Endodermal cell (in vitro differentiated cells): ENCODE measurements at regions not wholly inside any gene's neighbourhood (a gene's known extent, or its start where the extent isn't known, plus 50 kb on each side); places are given as distances from the start of the nearest gene placed in this dataset.

ENCODE experiments used
- DNase-seq: peaks from one replicate; pipeline ENCODE4 v3.0.0-alpha.2; 2017
- H3K27ac ChIP-seq: 2 replicates; pipeline ENCODE4 v1.5.1; 2013; ENCODE audit warnings: mild to moderate bottlenecking, low read depth, low read length, moderate library complexity
- H3K27me3 ChIP-seq: 2 replicates; pipeline ENCODE4 v1.6.1; 2013; ENCODE audit warnings: mild to moderate bottlenecking, low read length, moderate library complexity; ENCODE audit not compliant: insufficient read depth, control insufficient read depth, poor library complexity, severe bottlenecking
- H3K36me3 ChIP-seq: 2 replicates; pipeline ENCODE4 v1.7.0; 2013; ENCODE audit warnings: mild to moderate bottlenecking, low read length, moderate library complexity; ENCODE audit not compliant: control insufficient read depth, insufficient read depth
- H3K4me1 ChIP-seq: one replicate; pipeline ENCODE4 v1.7.0; 2013; ENCODE audit warnings: low read length; ENCODE audit not compliant: control insufficient read depth, insufficient read depth
- H3K4me3 ChIP-seq: 2 replicates; pipeline ENCODE4 v1.5.1; 2013; ENCODE audit warnings: mild to moderate bottlenecking, low read length, moderate library complexity
- H3K9ac ChIP-seq: 2 replicates; pipeline ENCODE4 v1.6.1; 2013; ENCODE audit warnings: mild to moderate bottlenecking, low read length, moderate library complexity; ENCODE audit not compliant: poor library complexity, severe bottlenecking; ENCODE audit errors: extremely low read depth
- H3K9me3 ChIP-seq: 2 replicates; pipeline ENCODE4 v1.6.1; 2013; ENCODE audit warnings: mild to moderate bottlenecking, low read length, moderate library complexity; ENCODE audit not compliant: control insufficient read depth
- H3K27ac Mint-ChIP-seq: 2 replicates; pipeline ENCODE4 v1.8.0; 2020; ENCODE audit warnings: mixed read lengths
- H3K27me3 Mint-ChIP-seq: 2 replicates; pipeline ENCODE4 v1.8.0; 2021; ENCODE audit warnings: mild to moderate bottlenecking, mixed read lengths; ENCODE audit not compliant: insufficient read depth
- H3K36me3 Mint-ChIP-seq: 2 replicates; pipeline ENCODE4 v1.8.0; 2020; ENCODE audit warnings: low read depth, mixed read lengths
- H3K4me1 Mint-ChIP-seq: 2 replicates; pipeline ENCODE4 v1.8.0; 2020; ENCODE audit warnings: mixed read lengths
- H3K4me3 Mint-ChIP-seq: 2 replicates; pipeline ENCODE4 v1.8.0; 2020; ENCODE audit warnings: mild to moderate bottlenecking, moderate library complexity, mixed read lengths
- H3K9me3 Mint-ChIP-seq: 2 replicates; pipeline ENCODE4 v1.8.0; 2020; ENCODE audit warnings: mild to moderate bottlenecking, mixed read lengths
- WGBS, 2 experiments: methylation state at CpG; one replicate each; pipeline versions ENCODE4 v1.1.5 to v1.1.7; 2013; ENCODE audit warnings: missing lambda C conversion rate in 2 of 2, mixed read lengths in 1 of 2; ENCODE audit not compliant: insufficient coverage in 1 of 2, insufficient read length in 1 of 2; 5-methylcytosine and 5-hydroxymethylcytosine counted together
- TF ChIP-seq, protein P1 (sequence below): fragments of 200-600 bp; sonication (generic); conservative IDR thresholded peaks from 2 replicates; pipeline ENCODE4 v1.5.0; 2021; ENCODE audit warnings: antibody characterized with exemption, mild to moderate bottlenecking

DNA sequence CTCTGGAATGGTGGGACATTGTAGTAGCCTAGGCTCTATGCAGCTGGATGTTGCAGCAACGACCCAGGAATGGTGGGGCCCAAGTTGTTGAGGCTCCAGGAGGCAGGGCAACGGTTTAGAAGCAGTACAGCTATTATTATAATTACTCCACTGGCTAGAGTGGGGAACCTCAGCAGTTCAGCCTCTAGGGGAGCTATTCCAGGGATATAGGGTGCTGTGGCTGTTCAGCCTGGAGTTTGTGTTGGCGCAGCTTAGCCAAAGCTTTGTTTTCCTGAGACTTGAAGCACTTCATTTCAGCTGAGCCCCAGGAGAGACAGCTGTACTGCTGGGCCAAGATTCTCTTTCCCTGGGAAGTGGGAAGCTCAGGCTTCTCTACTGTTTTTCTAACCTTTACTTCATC lies 1023.0 kb upstream of the ATXN7L3B start:
- no peak overlapping the region for H3K27ac Mint-ChIP-seq
- Histone ChIP-seq H3K9ac (no peak overlapping the region), H3K4me3 (no peak overlapping the region), H3K27me3 (no peaks in the 10 kb centered on the region), H3K27ac (no peak overlapping the region), H3K36me3 (no peaks in the 10 kb centered on the region), H3K9me3 (peaks cover 15% of the 10 kb centered on the region), H3K4me1 (no peaks in the 10 kb centered on the region)
- 96 to 100% methylated on average over 1 to 3 of the region's 3 CpGs for WGBS, 2 experiments
- no peaks in the 10 kb centered on the region for H3K36me3 Mint-ChIP-seq
- no peak overlapping the region for H3K4me3 Mint-ChIP-seq
- peak; percentile 74 for DNase-seq
- no peaks in the 10 kb centered on the region for H3K27me3 Mint-ChIP-seq
- no peaks in the 10 kb centered on the region for H3K4me1 Mint-ChIP-seq
- peaks cover 5% of the 10 kb centered on the region for H3K9me3 Mint-ChIP-seq
- TF ChIP-seq, protein P1, sequence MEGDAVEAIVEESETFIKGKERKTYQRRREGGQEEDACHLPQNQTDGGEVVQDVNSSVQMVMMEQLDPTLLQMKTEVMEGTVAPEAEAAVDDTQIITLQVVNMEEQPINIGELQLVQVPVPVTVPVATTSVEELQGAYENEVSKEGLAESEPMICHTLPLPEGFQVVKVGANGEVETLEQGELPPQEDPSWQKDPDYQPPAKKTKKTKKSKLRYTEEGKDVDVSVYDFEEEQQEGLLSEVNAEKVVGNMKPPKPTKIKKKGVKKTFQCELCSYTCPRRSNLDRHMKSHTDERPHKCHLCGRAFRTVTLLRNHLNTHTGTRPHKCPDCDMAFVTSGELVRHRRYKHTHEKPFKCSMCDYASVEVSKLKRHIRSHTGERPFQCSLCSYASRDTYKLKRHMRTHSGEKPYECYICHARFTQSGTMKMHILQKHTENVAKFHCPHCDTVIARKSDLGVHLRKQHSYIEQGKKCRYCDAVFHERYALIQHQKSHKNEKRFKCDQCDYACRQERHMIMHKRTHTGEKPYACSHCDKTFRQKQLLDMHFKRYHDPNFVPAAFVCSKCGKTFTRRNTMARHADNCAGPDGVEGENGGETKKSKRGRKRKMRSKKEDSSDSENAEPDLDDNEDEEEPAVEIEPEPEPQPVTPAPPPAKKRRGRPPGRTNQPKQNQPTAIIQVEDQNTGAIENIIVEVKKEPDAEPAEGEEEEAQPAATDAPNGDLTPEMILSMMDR = peak; percentile 63

DNA sequence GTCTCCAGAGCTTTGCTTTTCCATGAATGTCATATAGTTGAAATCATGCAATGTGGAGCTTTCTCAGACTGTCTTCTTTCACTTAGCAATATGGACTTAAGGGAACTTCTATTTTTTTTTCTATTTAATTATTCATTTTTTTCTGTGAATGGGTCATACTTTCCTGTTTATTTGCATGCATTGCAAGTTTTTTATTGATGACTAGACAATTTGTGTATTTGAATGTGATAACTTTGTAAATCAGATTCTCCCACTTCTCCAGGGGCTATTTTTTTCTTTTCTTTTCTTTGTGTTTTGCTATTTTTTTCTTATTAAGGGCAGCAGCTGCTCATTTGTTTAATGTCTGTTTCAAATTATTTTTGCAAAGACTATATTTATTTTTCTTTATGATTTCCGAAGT lies 1019.8 kb upstream of the ATXN7L3B start:
- H3K4me1 Mint-ChIP-seq = no peaks in the 10 kb centered on the region
- WGBS, 2 experiments = 0% methylated on average over 1 of the region's 1 CpG; no CpG with 5 or more reads in 1 of the 2 experiments

GRCh38 chr12:73529231-73529630 lies 1008.4 kb upstream of the ATXN7L3B start:
- H3K27me3 Mint-ChIP-seq = no peaks in the 10 kb centered on the region
- H3K4me3 Mint-ChIP-seq = no peak overlapping the region
- no peak overlapping the region for H3K4me3 ChIP-seq
- DNase-seq = no peak
- H3K9me3 ChIP-seq = peaks cover 7% of the 10 kb centered on the region
- WGBS, 2 experiments = 93% methylated on average over 1 of the region's 1 CpG; no CpG with 5 or more reads in 1 of the 2 experiments
- TF ChIP-seq, protein P1 = no peak
- no peak overlapping the region for H3K27ac ChIP-seq
- peaks cover 14% of the 10 kb centered on the region for H3K4me1 Mint-ChIP-seq
- H3K4me1 ChIP-seq = no peaks in the 10 kb centered on the region
- H3K27ac Mint-ChIP-seq = no peak overlapping the region
- no peaks in the 10 kb centered on the region for H3K36me3 Mint-ChIP-seq
- H3K9ac ChIP-seq = no peak overlapping the region
- H3K36me3 ChIP-seq = no peaks in the 10 kb centered on the region
- peaks cover 12% of the 10 kb centered on the region for H3K9me3 Mint-ChIP-seq
- H3K27me3 ChIP-seq = no peaks in the 10 kb centered on the region

More for the DNA sequence above, 1019.8 kb upstream of the ATXN7L3B start:
- no peak overlapping the region for H3K27ac Mint-ChIP-seq
- H3K9me3 Mint-ChIP-seq = peaks cover 17% of the 10 kb centered on the region
- Histone ChIP-seq H3K9me3 (peaks cover 31% of the 10 kb centered on the region), H3K4me3 (no peak overlapping the region), H3K27me3 (no peaks in the 10 kb centered on the region), H3K27ac (no peak overlapping the region), H3K4me1 (no peaks in the 10 kb centered on the region), H3K9ac (no peak overlapping the region), H3K36me3 (no peaks in the 10 kb centered on the region)
- no peak overlapping the region for H3K4me3 Mint-ChIP-seq
- no peaks in the 10 kb centered on the region for H3K27me3 Mint-ChIP-seq
- DNase-seq = no peak
- H3K36me3 Mint-ChIP-seq = no peaks in the 10 kb centered on the region
- TF ChIP-seq, protein P1 = no peak
